Kidney epithelial cell (primary cell): ENCODE measurements at regions not wholly inside any gene's neighbourhood (a gene's known extent, or its start where the extent isn't known, plus 50 kb on each side); places are given as distances from the start of the nearest gene placed in this dataset.

Source experiments
- DNase-seq: peaks from one replicate; pipeline ENCODE4 v3.0.0-alpha.2; 2010; ENCODE audit warnings: low read depth
- H3K27me3 ChIP-seq: 2 replicates; pipeline ENCODE4 v1.6.0; 2011; ENCODE audit warnings: low read length; ENCODE audit not compliant: control insufficient read depth, insufficient read depth
- H3K36me3 ChIP-seq: 2 replicates; pipeline ENCODE4 v1.5.1; 2011; ENCODE audit warnings: low read length; ENCODE audit not compliant: control insufficient read depth, insufficient read depth
- H3K4me3 ChIP-seq: 2 replicates; pipeline ENCODE4 v1.5.1; 2011; ENCODE audit warnings: low read depth, mild to moderate bottlenecking, control low read depth, low read length
- CTCF ChIP-seq: IDR thresholded peaks from 2 replicates; pipeline ENCODE4 v1.5.1; 2011; ENCODE audit warnings: mild to moderate bottlenecking, moderate library complexity, low read length, control low read depth, inconsistent platforms; ENCODE audit not compliant: insufficient read depth, poor library complexity, severe bottlenecking

GRCh38 chr4:45693746-45694145 is 430.1 kb downstream of the GABRG1 start:
- no peak overlapping the region for H3K4me3 ChIP-seq
- no peaks in the 10 kb centered on the region for H3K36me3 ChIP-seq
- no peaks in the 10 kb centered on the region for H3K27me3 ChIP-seq
- TF ChIP-seq CTCF, result no peak
- DNase-seq, result no peak

- H3K4me3 ChIP-seq, result no peak overlapping the region
- H3K36me3 ChIP-seq, result no peaks in the 10 kb centered on the region
- TF ChIP-seq CTCF, result no peak
- DNase-seq, result no peak
- no peaks in the 10 kb centered on the region for H3K27me3 ChIP-seq
These were observed 431.6 kb downstream of the GABRG1 start for GRCh38 chr4:45692131-45692735.

GRCh38 chr4:45688341-45688740 is 435.5 kb downstream of the GABRG1 start:
- no peak for TF ChIP-seq CTCF
- H3K27me3 ChIP-seq, result no peaks in the 10 kb centered on the region
- H3K4me3 ChIP-seq, result no peak overlapping the region
- DNase-seq, result no peak
- H3K36me3 ChIP-seq, result no peaks in the 10 kb centered on the region

- Histone ChIP-seq H3K36me3 (no peaks in the 10 kb centered on the region), H3K27me3 (no peaks in the 10 kb centered on the region), H3K4me3 (no peak overlapping the region)
- DNase-seq, result no peak
- no peak for TF ChIP-seq CTCF
These were observed 444.4 kb downstream of the GABRG1 start for GRCh38 chr4:45679411-45679810.

GRCh38 chr4:45668128-45668527 is 455.7 kb downstream of the GABRG1 start:
- no peak for TF ChIP-seq CTCF
- no peak overlapping the region for H3K4me3 ChIP-seq
- no peak for DNase-seq
- H3K27me3 ChIP-seq, result no peaks in the 10 kb centered on the region
- H3K36me3 ChIP-seq, result no peaks in the 10 kb centered on the region

- no peak for TF ChIP-seq CTCF
- Histone ChIP-seq H3K36me3 (no peaks in the 10 kb centered on the region), H3K27me3 (no peaks in the 10 kb centered on the region), H3K4me3 (no peak overlapping the region)
- DNase-seq, result no peak
These were observed 460.2 kb downstream of the GABRG1 start for GRCh38 chr4:45663628-45664081.
